SH-SY5Y (cell line): ENCODE measurements at regions not wholly inside any gene's neighbourhood (a gene's known extent, or its start where the extent isn't known, plus 50 kb on each side); places are given as distances from the start of the nearest gene placed in this dataset.

Experiments
- GATA2 ChIP-seq: IDR thresholded peaks from 2 replicates; pipeline ENCODE4 v1.6.1; 2011; ENCODE audit warnings: mild to moderate bottlenecking, low read depth, low read length
- GATA3 ChIP-seq: IDR thresholded peaks from 2 replicates; pipeline ENCODE4 v1.6.1; 2011; ENCODE audit warnings: low read depth, mild to moderate bottlenecking, low read length, moderate library complexity

- TF ChIP-seq GATA2 (no peak), GATA3 (no peak)
These were observed 89.4 kb upstream of the CDH7 start for GRCh38 chr18:65661391-65661790.
